ENCODE measurements at regions not wholly inside any gene's neighbourhood (a gene's known extent, or its start where the extent isn't known, plus 50 kb on each side); places are given as distances from the start of the nearest gene placed in this dataset.

DNA sequence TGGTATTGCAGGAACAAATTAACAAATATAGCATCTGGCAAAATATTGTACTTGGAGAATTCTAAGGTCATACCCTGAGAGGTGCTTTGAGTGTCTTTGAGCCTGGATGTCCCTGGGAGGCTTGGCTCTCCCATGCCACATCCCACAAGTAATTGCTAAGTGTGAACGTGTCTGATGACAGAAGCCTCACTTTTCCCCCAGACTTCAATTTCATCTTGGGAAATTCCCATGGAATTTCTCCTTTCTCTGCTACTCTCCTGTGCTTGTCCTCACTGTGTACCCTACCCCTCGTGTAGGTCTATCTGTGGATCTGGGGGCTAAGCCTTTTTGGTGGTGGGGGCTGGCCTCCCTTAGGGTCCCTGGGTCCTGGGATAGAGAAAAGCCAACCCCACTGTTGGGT, 293.3 kb downstream of the TCF7L2 start:
- no peaks in the 10 kb centered on the region for H3K36me3 ChIP-seq
- no peak for DNase-seq
- no peak overlapping the region for H3K27ac ChIP-seq
- no peaks in the 10 kb centered on the region for H3K9me3 ChIP-seq (ENCODE audit: severe bottlenecking)
- no peaks in the 10 kb centered on the region for H3K27me3 ChIP-seq (ENCODE audit: insufficient read depth, low read depth, severe bottlenecking)
- no peak overlapping the region for H3K4me3 ChIP-seq (ENCODE audit: low read depth, low read length)
- TF ChIP-seq, protein P1, sequence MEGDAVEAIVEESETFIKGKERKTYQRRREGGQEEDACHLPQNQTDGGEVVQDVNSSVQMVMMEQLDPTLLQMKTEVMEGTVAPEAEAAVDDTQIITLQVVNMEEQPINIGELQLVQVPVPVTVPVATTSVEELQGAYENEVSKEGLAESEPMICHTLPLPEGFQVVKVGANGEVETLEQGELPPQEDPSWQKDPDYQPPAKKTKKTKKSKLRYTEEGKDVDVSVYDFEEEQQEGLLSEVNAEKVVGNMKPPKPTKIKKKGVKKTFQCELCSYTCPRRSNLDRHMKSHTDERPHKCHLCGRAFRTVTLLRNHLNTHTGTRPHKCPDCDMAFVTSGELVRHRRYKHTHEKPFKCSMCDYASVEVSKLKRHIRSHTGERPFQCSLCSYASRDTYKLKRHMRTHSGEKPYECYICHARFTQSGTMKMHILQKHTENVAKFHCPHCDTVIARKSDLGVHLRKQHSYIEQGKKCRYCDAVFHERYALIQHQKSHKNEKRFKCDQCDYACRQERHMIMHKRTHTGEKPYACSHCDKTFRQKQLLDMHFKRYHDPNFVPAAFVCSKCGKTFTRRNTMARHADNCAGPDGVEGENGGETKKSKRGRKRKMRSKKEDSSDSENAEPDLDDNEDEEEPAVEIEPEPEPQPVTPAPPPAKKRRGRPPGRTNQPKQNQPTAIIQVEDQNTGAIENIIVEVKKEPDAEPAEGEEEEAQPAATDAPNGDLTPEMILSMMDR (IDR thresholded peaks at IDR 0.05; ENCODE audit: low read depth, low read length): no peak

- no peak overlapping the region for H3K27ac ChIP-seq
- H3K4me3 ChIP-seq (ENCODE audit: low read depth, low read length): no peak overlapping the region
- no peaks in the 10 kb centered on the region for H3K9me3 ChIP-seq (ENCODE audit: severe bottlenecking)
- no peaks in the 10 kb centered on the region for H3K27me3 ChIP-seq (ENCODE audit: insufficient read depth, low read depth, severe bottlenecking)
- no peaks in the 10 kb centered on the region for H3K36me3 ChIP-seq
- TF ChIP-seq, protein P1 (IDR thresholded peaks at IDR 0.05; ENCODE audit: low read depth, low read length): no peak
- no peak for DNase-seq
Measured at GRCh38 chr10:113244750-113245149, 294.7 kb downstream of the TCF7L2 start.

DNA sequence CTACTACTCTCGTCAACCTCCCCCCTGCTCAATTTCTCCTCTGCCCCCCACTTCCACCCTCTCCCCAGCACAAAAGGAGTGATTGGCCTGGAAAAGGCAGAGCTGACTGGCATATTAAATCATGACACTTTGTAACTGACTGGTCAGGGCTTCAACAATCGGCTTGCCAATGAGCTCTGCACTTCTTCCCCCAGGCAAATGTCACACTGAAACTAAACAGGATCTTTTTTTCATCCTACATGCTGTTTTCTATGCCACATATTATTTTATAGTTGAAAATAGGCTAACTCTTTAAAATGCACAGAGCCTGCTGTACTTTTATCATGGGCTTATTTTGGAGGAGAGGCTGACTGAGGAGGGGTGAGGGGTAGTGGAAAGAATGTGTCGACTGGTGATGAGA, 295.2 kb downstream of the TCF7L2 start:
- no peak overlapping the region for H3K4me3 ChIP-seq (ENCODE audit: low read depth, low read length)
- no peaks in the 10 kb centered on the region for H3K36me3 ChIP-seq
- no peak overlapping the region for H3K27ac ChIP-seq
- H3K9me3 ChIP-seq (ENCODE audit: severe bottlenecking): no peaks in the 10 kb centered on the region
- no peak for DNase-seq
- TF ChIP-seq, protein P1 (IDR thresholded peaks at IDR 0.05; ENCODE audit: low read depth, low read length): no peak
- H3K27me3 ChIP-seq (ENCODE audit: insufficient read depth, low read depth, severe bottlenecking): no peaks in the 10 kb centered on the region

- H3K9me3 ChIP-seq (ENCODE audit: severe bottlenecking): no peaks in the 10 kb centered on the region
Measured at GRCh38 chr10:113247050-113247449, 297.0 kb downstream of the TCF7L2 start.

DNA sequence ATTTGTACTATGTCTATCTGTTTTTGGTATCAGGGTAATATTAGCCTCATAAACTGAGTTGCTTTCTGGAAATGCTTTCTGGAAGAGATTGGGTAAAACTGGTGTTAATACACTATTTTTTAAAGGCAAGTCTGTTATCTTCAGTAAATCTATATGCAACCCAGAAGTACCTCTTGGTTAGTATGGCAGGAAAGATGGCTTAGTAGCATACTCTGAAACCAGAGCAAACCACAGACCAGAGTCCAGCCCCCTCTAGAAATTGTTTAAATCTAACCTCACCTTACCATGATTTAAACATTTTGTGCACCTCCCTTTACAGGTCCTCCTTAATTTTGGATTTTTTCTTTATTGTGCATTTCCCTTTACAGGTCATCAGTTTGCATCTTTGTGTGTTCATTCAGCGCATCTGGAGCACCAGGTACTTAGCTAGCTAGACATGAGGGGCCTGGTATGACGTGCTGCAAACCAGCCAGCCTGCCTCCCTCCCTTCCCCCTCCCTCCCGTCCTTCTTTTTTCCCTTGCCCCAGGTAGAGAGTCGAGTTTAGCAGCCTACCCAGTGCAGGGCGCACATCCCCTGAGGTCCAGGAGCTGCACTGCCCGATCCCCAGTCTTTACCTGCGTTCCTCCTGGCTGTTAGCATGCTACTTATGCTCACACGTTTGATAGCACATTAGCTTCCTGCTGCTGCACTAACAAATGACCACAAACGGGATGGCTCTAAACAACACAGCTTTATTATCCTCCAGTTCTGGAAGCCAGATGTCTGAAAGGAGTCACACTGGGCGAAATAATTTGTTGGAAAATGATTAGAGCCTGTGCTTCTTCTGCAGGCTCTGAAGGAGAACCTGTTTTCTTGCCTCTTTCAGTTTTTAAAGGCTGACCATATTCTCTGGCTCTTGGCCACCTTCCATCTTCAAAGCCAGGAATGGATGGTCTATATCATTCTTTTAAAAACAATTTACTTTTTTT, 299.9 kb upstream of the HABP2 start:
- no peak for DNase-seq
- H3K4me3 ChIP-seq (ENCODE audit: low read depth, low read length): no peak overlapping the region
- TF ChIP-seq, protein P1 (IDR thresholded peaks at IDR 0.05; ENCODE audit: low read depth, low read length): no peak
- H3K36me3 ChIP-seq: no peaks in the 10 kb centered on the region
- H3K9me3 ChIP-seq (ENCODE audit: severe bottlenecking): no peaks in the 10 kb centered on the region
- no peak overlapping the region for H3K27ac ChIP-seq
- H3K27me3 ChIP-seq (ENCODE audit: insufficient read depth, low read depth, severe bottlenecking): no peaks in the 10 kb centered on the region

More at GRCh38 chr10:113247050-113247449, 297.0 kb downstream of the TCF7L2 start:
- TF ChIP-seq, protein P1 (IDR thresholded peaks at IDR 0.05; ENCODE audit: low read depth, low read length): no peak
- DNase-seq: no peak
- Histone ChIP-seq H3K27ac (no peak overlapping the region), H3K27me3 (ENCODE audit: insufficient read depth, low read depth, severe bottlenecking) (no peaks in the 10 kb centered on the region), H3K4me3 (ENCODE audit: low read depth, low read length) (no peak overlapping the region), H3K36me3 (no peaks in the 10 kb centered on the region)

Measured in WERI-Rb-1 (cell line).